ENCODE measurements at regions not wholly inside any gene's neighbourhood (a gene's known extent, or its start where the extent isn't known, plus 50 kb on each side); places are given as distances from the start of the nearest gene placed in this dataset.
"Not testable (repeated sequence)": the region's sequence is repeated elsewhere in the genome, so short reads cannot be mapped to it uniquely, and the experiment has no call there.

- no peaks in the 10 kb centered on the region for H3K27me3 ChIP-seq (replicated peaks)
Observed at GRCh38 chr1:5779608-5780323, 212.5 kb downstream of the NPHP4 start.

GRCh38 chr1:5776035-5776550 is 216.1 kb downstream of the NPHP4 start:
- no peak overlapping the region for H3K4me3 ChIP-seq
- no peaks in the 10 kb centered on the region for H3K36me3 ChIP-seq
- no peak overlapping the region for H3K27ac ChIP-seq
- H3K27me3 ChIP-seq (replicated peaks), result no peaks in the 10 kb centered on the region
- H3K4me1 ChIP-seq (replicated peaks), result no peaks in the 10 kb centered on the region
- no peak for DNase-seq (ENCODE audit: low read depth in 1 of 2, low spot score in 2 of 2)
- H3K9me3 ChIP-seq (replicated peaks), result no peaks in the 10 kb centered on the region

More at GRCh38 chr1:5779608-5780323, 212.5 kb downstream of the NPHP4 start:
- no peaks in the 10 kb centered on the region for H3K9me3 ChIP-seq (replicated peaks)
- no peak overlapping the region for H3K4me3 ChIP-seq
- H3K4me1 ChIP-seq (replicated peaks), result no peaks in the 10 kb centered on the region
- no peak for DNase-seq (ENCODE audit: low read depth in 1 of 2, low spot score in 2 of 2)
- H3K36me3 ChIP-seq, result no peaks in the 10 kb centered on the region
- no peak overlapping the region for H3K27ac ChIP-seq

GRCh38 chr1:5774019-5774418 is 218.2 kb downstream of the NPHP4 start:
- H3K27me3 ChIP-seq (replicated peaks), result no peaks in the 10 kb centered on the region
- no peaks in the 10 kb centered on the region for H3K9me3 ChIP-seq (replicated peaks)
- no peak overlapping the region for H3K4me3 ChIP-seq
- no peak overlapping the region for H3K27ac ChIP-seq
- DNase-seq (ENCODE audit: low read depth in 1 of 2, low spot score in 2 of 2), result no peak
- H3K36me3 ChIP-seq, result no peaks in the 10 kb centered on the region
- no peaks in the 10 kb centered on the region for H3K4me1 ChIP-seq (replicated peaks)

GRCh38 chr1:5771788-5772187 is 220.4 kb downstream of the NPHP4 start:
- H3K27me3 ChIP-seq (replicated peaks), result no peaks in the 10 kb centered on the region
- H3K36me3 ChIP-seq, result no peaks in the 10 kb centered on the region
- DNase-seq (ENCODE audit: low read depth in 1 of 2, low spot score in 2 of 2), result no peak
- no peaks in the 10 kb centered on the region for H3K4me1 ChIP-seq (replicated peaks)
- no peaks in the 10 kb centered on the region for H3K9me3 ChIP-seq (replicated peaks)
- H3K4me3 ChIP-seq, result no peak overlapping the region
- H3K27ac ChIP-seq, result no peak overlapping the region

GRCh38 chr1:5770981-5771765 is 221.1 kb downstream of the NPHP4 start:
- no peak overlapping the region for H3K27ac ChIP-seq
- DNase-seq (ENCODE audit: low read depth in 1 of 2, low spot score in 2 of 2), result no peak
- no peaks in the 10 kb centered on the region for H3K9me3 ChIP-seq (replicated peaks)

GRCh38 chr1:5769760-5770159 is 222.5 kb downstream of the NPHP4 start:
- Histone ChIP-seq H3K4me1 (replicated peaks) (no peaks in the 10 kb centered on the region), H3K4me3 (no peak overlapping the region), H3K27me3 (replicated peaks) (no peaks in the 10 kb centered on the region), H3K9me3 (replicated peaks) (no peaks in the 10 kb centered on the region), H3K36me3 (no peaks in the 10 kb centered on the region), H3K27ac (no peak overlapping the region)
- DNase-seq (ENCODE audit: low read depth in 1 of 2, low spot score in 2 of 2), result no peak

More at GRCh38 chr1:5770981-5771765, 221.1 kb downstream of the NPHP4 start:
- Histone ChIP-seq H3K27me3 (replicated peaks) (no peaks in the 10 kb centered on the region), H3K4me3 (no peak overlapping the region), H3K4me1 (replicated peaks) (no peaks in the 10 kb centered on the region), H3K36me3 (no peaks in the 10 kb centered on the region)

- Histone ChIP-seq H3K9me3 (replicated peaks) (no peaks in the 10 kb centered on the region), H3K4me1 (replicated peaks) (no peaks in the 10 kb centered on the region)
Observed at GRCh38 chr1:5769146-5769545, 223.1 kb downstream of the NPHP4 start.

GRCh38 chr1:5768014-5768413 is 224.2 kb downstream of the NPHP4 start:
- H3K4me1 ChIP-seq (replicated peaks), result no peaks in the 10 kb centered on the region
- H3K4me3 ChIP-seq, result no peak overlapping the region
- no peaks in the 10 kb centered on the region for H3K27me3 ChIP-seq (replicated peaks)
- H3K27ac ChIP-seq, result no peak overlapping the region
- no peaks in the 10 kb centered on the region for H3K36me3 ChIP-seq
- DNase-seq (ENCODE audit: low read depth in 1 of 2, low spot score in 2 of 2), result no peak
- H3K9me3 ChIP-seq (replicated peaks), result no peaks in the 10 kb centered on the region; the same call in 1 of the 2 replicates

More at GRCh38 chr1:5769146-5769545, 223.1 kb downstream of the NPHP4 start:
- no peak for DNase-seq (ENCODE audit: low read depth in 1 of 2, low spot score in 2 of 2)
- no peaks in the 10 kb centered on the region for H3K27me3 ChIP-seq (replicated peaks)
- no peak overlapping the region for H3K4me3 ChIP-seq
- no peaks in the 10 kb centered on the region for H3K36me3 ChIP-seq
- H3K27ac ChIP-seq, result no peak overlapping the region

- not testable (repeated sequence) for H3K36me3 ChIP-seq; H3K4me3 ChIP-seq; H3K4me1 ChIP-seq (replicated peaks); DNase-seq (ENCODE audit: low read depth in 1 of 2, low spot score in 2 of 2); H3K27ac ChIP-seq; H3K9me3 ChIP-seq (replicated peaks); H3K27me3 ChIP-seq (replicated peaks)
Observed at GRCh38 chr1:5766996-5767395, 225.2 kb downstream of the NPHP4 start.

- H3K36me3 ChIP-seq, result no peaks in the 10 kb centered on the region
- no peaks in the 10 kb centered on the region for H3K4me1 ChIP-seq (replicated peaks)
- no peak overlapping the region for H3K4me3 ChIP-seq
- no peaks in the 10 kb centered on the region; the same call in 1 of the 2 replicates for H3K27me3 ChIP-seq (replicated peaks)
- H3K27ac ChIP-seq, result no peak overlapping the region
- DNase-seq (ENCODE audit: low read depth in 1 of 2, low spot score in 2 of 2), result no peak
- H3K9me3 ChIP-seq (replicated peaks), result no peaks in the 10 kb centered on the region; the same call in 1 of the 2 replicates
Observed at GRCh38 chr1:5765997-5766913, 226.0 kb downstream of the NPHP4 start.

GRCh38 chr1:5765483-5765882 is 226.7 kb downstream of the NPHP4 start:
- H3K9me3 ChIP-seq (replicated peaks), result no peaks in the 10 kb centered on the region; the same call in 1 of the 2 replicates
- DNase-seq (ENCODE audit: low read depth in 1 of 2, low spot score in 2 of 2), result no peak
- no peak overlapping the region for H3K4me3 ChIP-seq
- H3K27me3 ChIP-seq (replicated peaks), result no peaks in the 10 kb centered on the region; the same call in 1 of the 2 replicates
- no peak overlapping the region for H3K27ac ChIP-seq
- H3K4me1 ChIP-seq (replicated peaks), result no peaks in the 10 kb centered on the region
- no peaks in the 10 kb centered on the region for H3K36me3 ChIP-seq

GRCh38 chr1:5764959-5765358 is 227.3 kb downstream of the NPHP4 start:
- H3K9me3 ChIP-seq (replicated peaks), result no peaks in the 10 kb centered on the region; the same call in 1 of the 2 replicates
- DNase-seq (ENCODE audit: low read depth in 1 of 2, low spot score in 2 of 2), result no peak
- H3K4me1 ChIP-seq (replicated peaks), result no peaks in the 10 kb centered on the region
- no peak overlapping the region for H3K27ac ChIP-seq
- H3K36me3 ChIP-seq, result no peaks in the 10 kb centered on the region
- H3K27me3 ChIP-seq (replicated peaks), result no peaks in the 10 kb centered on the region; the same call in 1 of the 2 replicates
- no peak overlapping the region for H3K4me3 ChIP-seq

GRCh38 chr1:5764464-5764863 is 227.8 kb downstream of the NPHP4 start:
- H3K4me3 ChIP-seq, result no peak overlapping the region
- H3K4me1 ChIP-seq (replicated peaks), result no peaks in the 10 kb centered on the region
- H3K27me3 ChIP-seq (replicated peaks), result no peaks in the 10 kb centered on the region; the same call in 1 of the 2 replicates
- no peak overlapping the region for H3K27ac ChIP-seq
- DNase-seq (ENCODE audit: low read depth in 1 of 2, low spot score in 2 of 2), result no peak
- H3K9me3 ChIP-seq (replicated peaks), result no peaks in the 10 kb centered on the region; the same call in 1 of the 2 replicates
- H3K36me3 ChIP-seq, result no peaks in the 10 kb centered on the region
